HCT116 (cell line): ENCODE measurements at regions not wholly inside any gene's neighbourhood (a gene's known extent, or its start where the extent isn't known, plus 50 kb on each side); places are given as distances from the start of the nearest gene placed in this dataset.

Experiments
- ATAC-seq: fragments of 200-7000 bp; cut with Tn5 transposase; 2 replicates; pipeline ENCODE4 v1.9.1; 2020; ENCODE audit warnings: mild to moderate bottlenecking, moderate library complexity
- BruUV-seq: library from RNA; stranded (reverse); fragments of 400-500 nt; replicated peaks from 2 replicates; lab custom pipeline; 2021; lab: Mats Ljungman, UMichigan
- CTCF ChIA-PET: fragments of 300-600 bp; sonication (Branson Sonifier 250); formaldehyde crosslinking; loops from one replicate; lab custom pipeline; 2021; ENCODE audit warnings: antibody characterized with exemption; lab: Charles Lee
- POLR2A ChIA-PET: fragments of 300-600, 350-600 bp; sonication (Branson Sonifier 250); formaldehyde crosslinking; loops from one replicate; lab custom pipeline; 2021; ENCODE audit warnings: antibody characterized with exemption; lab: Charles Lee
- RAD21 ChIA-PET, 2 experiments: fragments of 300-600 bp; sonication (Branson Sonifier 250); formaldehyde crosslinking; loops; one replicate each; lab custom pipeline; 2023; ENCODE audit warnings: low total read pairs in 2 of 2; ENCODE audit not compliant: uncharacterized antibody in 2 of 2, unreplicated experiment in 2 of 2, low non-redundant PET in 1 of 2; lab: Charles Lee
- DNase-seq: peaks from one replicate; pipeline ENCODE4 v3.0.0-alpha.2; 2010; ENCODE audit warnings: low read depth, low spot score
- H2AFZ ChIP-seq: fragments of 200-600 bp; shearing (Covaris generic), sonication (generic); 2 replicates; pipeline ENCODE4 v1.6.1; 2017; ENCODE audit warnings: low read depth, mixed run types, mixed read lengths, antibody characterized with exemption, low read length; ENCODE audit not compliant: poor library complexity, severe bottlenecking
- H3K27ac ChIP-seq: 2 replicates; pipeline ENCODE4 v1.5.1; 2012; ENCODE audit warnings: low read depth, low read length
- H3K27me3 ChIP-seq: fragments of 200-600 bp; sonication (generic); 2 replicates; pipeline ENCODE4 v1.6.1; 2016; ENCODE audit warnings: mixed run types, low read length, mixed read lengths; ENCODE audit not compliant: insufficient read depth
- H3K36me3 ChIP-seq, 2 experiments: fragments of 200-500 bp in 1 of 2; fragments of 200-600 bp in 1 of 2; sonication (Bioruptor generic) in 1 of 2; sonication (generic) in 1 of 2; 2 replicates each; pipeline versions ENCODE4 v1.5.1 to v1.6.1; 2014 to 2016; ENCODE audit warnings: low read length in 2 of 2, inconsistent platforms in 1 of 2, mixed read lengths in 1 of 2, mixed run types in 1 of 2; ENCODE audit not compliant: insufficient read depth in 2 of 2, control insufficient read depth in 1 of 2
- H3K4me1 ChIP-seq, 2 experiments: fragments of 200-600 bp in 1 of 2; sonication (generic) in 1 of 2; 2 replicates each; pipeline versions ENCODE4 v1.5.1 to v1.6.1; 2012 to 2017; ENCODE audit warnings: low read length in 2 of 2, inconsistent platforms in 1 of 2, mild to moderate bottlenecking in 1 of 2, mixed read lengths in 1 of 2, mixed run types in 1 of 2, moderate library complexity in 1 of 2; ENCODE audit not compliant: insufficient read depth in 2 of 2, control insufficient read depth in 1 of 2
- H3K4me2 ChIP-seq: fragments of 200-600 bp; sonication (generic); 2 replicates; pipeline ENCODE4 v1.6.1; 2017; ENCODE audit warnings: mixed run types, low read length, mixed read lengths
- H3K4me3 ChIP-seq, 2 experiments: fragments of 200-600 bp in 1 of 2; sonication (generic) in 1 of 2; replicated peaks in 1 of 2; 2 replicates each; pipeline ENCODE4 v1.5.1; 2011 to 2016; ENCODE audit warnings: low read length in 2 of 2, control low read depth in 1 of 2, low read depth in 1 of 2, mild to moderate bottlenecking in 1 of 2, mixed read lengths in 1 of 2, mixed run types in 1 of 2
- H3K79me2 ChIP-seq: fragments of 200-600 bp; sonication (generic); 2 replicates; pipeline ENCODE4 v1.6.1; 2017; ENCODE audit warnings: mild to moderate bottlenecking, mixed run types, low read length, moderate library complexity, mixed read lengths; ENCODE audit not compliant: insufficient read depth
- H3K9ac ChIP-seq: fragments of 200-600 bp; sonication (generic); 2 replicates; pipeline ENCODE4 v1.6.1; 2016; ENCODE audit warnings: low read length, mixed read lengths
- H3K9me2 ChIP-seq: fragments of 200-600 bp; sonication (generic), shearing (Covaris generic); 2 replicates; pipeline ENCODE4 v1.6.1; 2017; ENCODE audit warnings: mixed run types, mild to moderate bottlenecking, moderate library complexity; ENCODE audit not compliant: insufficient read depth
- H3K9me3 ChIP-seq, 2 experiments: fragments of 200-500 bp in 1 of 2; fragments of 200-600 bp in 1 of 2; sonication (Bioruptor generic) in 1 of 2; sonication (generic) in 1 of 2; 2 replicates each; pipeline ENCODE4 v1.6.1; 2014 to 2017; ENCODE audit warnings: low read length in 2 of 2, mixed read lengths in 2 of 2, inconsistent platforms in 1 of 2, low read depth in 1 of 2, mild to moderate bottlenecking in 1 of 2, mixed run types in 1 of 2, moderate library complexity in 1 of 2; ENCODE audit not compliant: control insufficient read depth in 1 of 2, insufficient read depth in 1 of 2
- H4K20me1 ChIP-seq: fragments of 200-600 bp; sonication (generic), shearing (Covaris generic); 2 replicates; pipeline ENCODE4 v1.6.1; 2017; ENCODE audit warnings: mixed run types, mild to moderate bottlenecking, moderate library complexity; ENCODE audit not compliant: insufficient read depth
- CBX3 ChIP-seq: IDR thresholded peaks from 2 replicates; pipeline ENCODE4 v1.6.1; 2012; ENCODE audit warnings: low read depth
- ELF1 ChIP-seq: IDR thresholded peaks from 2 replicates; pipeline ENCODE4 v1.6.1; 2012; ENCODE audit warnings: low read depth, borderline replicate concordance
- POLR2AphosphoS5 ChIP-seq: IDR thresholded peaks from 2 replicates; pipeline ENCODE4 v1.6.1; 2011; ENCODE audit warnings: mild to moderate bottlenecking, low read depth, low read length, moderate library complexity
- SIN3A ChIP-seq: IDR thresholded peaks from 2 replicates; pipeline ENCODE4 v1.6.1; 2012; ENCODE audit warnings: low read depth
- TCF7L2 ChIP-seq: IDR thresholded peaks from 2 replicates; pipeline ENCODE4 v1.7.0; 2011; ENCODE audit warnings: borderline replicate concordance, inconsistent platforms; ENCODE audit not compliant: insufficient read depth, insufficient read length; ENCODE audit errors: extremely low read depth
- ZFX ChIP-seq: fragments of 450-650 bp; IDR thresholded peaks from 2 replicates; pipeline ENCODE4 v1.6.1; 2017
- intact Hi-C: fragments of 100-400 bp; cut with micrococcal nuclease; formaldehyde crosslinking; loops from 2 replicates; pipeline ENCODE4 v1.10.0; 2022
- TF ChIP-seq, protein P1 (sequence below): IDR thresholded peaks from 2 replicates; pipeline ENCODE4 v1.6.1; 2012

DNA sequence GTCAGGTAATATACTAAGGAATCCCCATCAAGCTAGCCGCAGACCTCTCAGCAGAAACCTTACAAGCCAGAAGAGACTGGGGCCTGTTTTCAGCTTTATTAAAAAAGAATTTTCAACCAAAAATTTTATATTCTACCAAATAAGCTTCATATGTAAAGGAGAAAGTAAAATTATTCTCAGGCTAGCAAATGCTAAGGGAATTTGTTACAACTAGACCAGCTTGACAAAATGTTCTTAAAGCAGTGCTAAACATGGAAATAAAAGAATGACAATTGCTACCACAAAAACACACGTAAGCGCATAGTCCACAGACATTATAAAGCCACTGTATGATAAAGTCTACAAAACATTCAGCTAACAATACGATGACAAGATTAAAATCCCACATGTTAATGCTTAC, 449.4 kb upstream of the MON1B start:
- Histone ChIP-seq H3K27me3 (no peaks in the 10 kb centered on the region), H3K9ac (no peak overlapping the region), H3K4me1 (no peaks in the 10 kb centered on the region), H3K4me3 (no peak overlapping the region), H3K9me2 (no peaks in the 10 kb centered on the region), H2AFZ (no peak overlapping the region), H3K4me2 (no peak overlapping the region), H4K20me1 (no peaks in the 10 kb centered on the region), H3K27ac (no peak overlapping the region)
- BruUV-seq = no TSS peak
- DNase-seq (no peak), ATAC-seq (no peak)
- ChIA-PET RAD21 (no interaction called here), CTCF (no interaction called here), POLR2A (no interaction called here)
- intact Hi-C loops = no loop called here
- TF ChIP-seq POLR2AphosphoS5 = no peak
- TF ChIP-seq, protein P1, sequence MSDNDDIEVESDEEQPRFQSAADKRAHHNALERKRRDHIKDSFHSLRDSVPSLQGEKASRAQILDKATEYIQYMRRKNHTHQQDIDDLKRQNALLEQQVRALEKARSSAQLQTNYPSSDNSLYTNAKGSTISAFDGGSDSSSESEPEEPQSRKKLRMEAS = no peak
- TF ChIP-seq ELF1 = no peak
- no peak for TF ChIP-seq TCF7L2
- TF ChIP-seq CBX3 = no peak
- TF ChIP-seq, all 23 proteins: peak for 0
- Histone ChIP-seq H3K9me3 (peaks cover 0 to 13% of the 10 kb centered on the region in 2 experiments; a peak in 3 of 4 replicates), H3K36me3 (no peaks in the 10 kb centered on the region), H3K79me2 (no peaks in the 10 kb centered on the region)

DNA sequence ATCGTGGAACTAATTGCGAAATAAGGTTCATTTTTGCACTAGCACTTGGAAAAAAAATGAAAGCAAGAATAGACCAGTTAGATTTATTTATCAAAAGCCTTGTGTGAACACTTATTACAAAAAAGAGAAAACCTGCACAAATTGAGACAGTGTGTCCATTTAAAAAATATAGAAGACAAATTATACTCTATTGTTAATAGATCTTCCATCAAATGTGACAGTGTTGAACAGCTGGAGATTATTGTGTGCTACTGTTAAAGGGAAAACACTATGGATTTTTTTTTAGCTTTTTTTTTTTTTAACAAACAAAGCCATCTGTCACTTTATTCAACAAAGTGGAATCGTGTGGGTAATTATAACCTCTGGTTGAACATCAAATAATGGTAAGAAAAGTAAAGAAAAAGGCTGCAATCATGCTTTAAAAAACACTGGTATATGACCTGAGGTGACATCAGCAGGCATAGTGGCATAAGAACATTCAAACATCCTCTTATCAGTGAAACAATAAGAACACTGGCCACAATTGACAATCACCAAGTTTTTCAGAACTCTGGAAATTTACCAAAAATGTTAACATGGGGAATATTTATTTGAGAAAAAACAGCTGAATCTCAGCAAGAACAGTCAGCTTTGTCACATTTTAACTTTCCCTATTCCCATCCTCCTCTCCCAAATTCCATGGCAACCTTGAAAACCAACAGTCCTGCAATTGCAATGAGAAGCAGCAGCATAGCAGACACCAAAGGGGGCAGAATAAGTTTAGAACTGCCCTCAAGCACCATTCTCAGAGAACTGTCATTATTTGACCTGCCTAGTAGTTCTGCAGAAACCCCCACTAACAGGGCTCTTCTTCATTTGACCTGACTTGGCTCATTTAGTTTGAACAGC, 442.3 kb upstream of the MON1B start:
- H3K27ac ChIP-seq = no peak overlapping the region
- no peak overlapping the region for H2AFZ ChIP-seq
- no peak for TF ChIP-seq SIN3A
- TF ChIP-seq ZFX = no peak
- H3K4me2 ChIP-seq = no peak overlapping the region
- H3K4me3 ChIP-seq = no peak overlapping the region
- H3K9ac ChIP-seq = no peak overlapping the region
- ChIA-PET POLR2A (no interaction called here), CTCF (no interaction called here), RAD21 (no interaction called here)
- H3K27me3 ChIP-seq = no peaks in the 10 kb centered on the region
- no peaks in the 10 kb centered on the region for H3K4me1 ChIP-seq
- peaks cover 3% of the 10 kb centered on the region in 2 experiments; a peak in 2 of 4 replicates for H3K9me3 ChIP-seq
- no peak for ATAC-seq
- no peak for DNase-seq
- no TSS peak for BruUV-seq
- H4K20me1 ChIP-seq = no peaks in the 10 kb centered on the region
- no peaks in the 10 kb centered on the region for H3K79me2 ChIP-seq
- no peaks in the 10 kb centered on the region for H3K36me3 ChIP-seq
- intact Hi-C loops = no loop called here
- H3K9me2 ChIP-seq = no peaks in the 10 kb centered on the region
